ENCODE measurements at regions not wholly inside any gene's neighbourhood (a gene's known extent, or its start where the extent isn't known, plus 50 kb on each side); places are given as distances from the start of the nearest gene placed in this dataset.

DNA sequence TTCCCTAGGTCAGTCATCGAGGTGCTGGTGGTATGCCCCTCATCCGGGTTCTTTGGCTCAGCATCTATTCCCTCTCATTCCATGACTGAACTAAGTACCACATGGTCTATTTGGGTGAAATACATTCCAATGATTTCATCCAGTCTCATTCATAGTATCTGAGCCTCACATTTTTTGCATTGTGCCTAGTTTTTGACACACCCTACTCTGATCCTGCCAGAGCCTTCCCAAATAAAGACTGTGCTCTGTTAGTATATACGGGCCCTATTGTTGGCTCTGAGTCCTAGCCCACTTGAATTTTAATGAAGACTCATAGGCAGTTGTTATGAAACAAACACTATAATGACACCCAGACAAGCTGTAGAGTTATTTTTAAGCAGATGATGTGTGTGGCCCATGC, 740.7 kb downstream of the CETN3 start:
- TF ChIP-seq ISL1 (CRISPR knock-in tag; IDR thresholded peaks at IDR 0.05) (no peak), ZFP3 (CRISPR knock-in tag; IDR thresholded peaks at IDR 0.05) (no peak)
